ENCODE measurements at regions not wholly inside any gene's neighbourhood (a gene's known extent, or its start where the extent isn't known, plus 50 kb on each side); places are given as distances from the start of the nearest gene placed in this dataset.

- intact Hi-C loops (cut with micrococcal nuclease), result no loop called here
- H3K27ac Mint-ChIP-seq, result no peak overlapping the region
- H3K36me3 Mint-ChIP-seq, result no peaks in the 10 kb centered on the region
- Histone ChIP-seq H4K20me1 (ENCODE audit: insufficient read depth, low read length) (no peaks in the 10 kb centered on the region), H3K4me2 (replicated peaks; ENCODE audit: extremely low read depth, low read length, poor library complexity, severe bottlenecking) (no peak overlapping the region), H3K79me2 (ENCODE audit: insufficient read depth, low read length) (no peaks in the 10 kb centered on the region), H3K4me1 (ENCODE audit: control insufficient read depth in 1 of 2, insufficient read depth in 2 of 2, low read length in 2 of 2) (no peaks in the 10 kb centered on the region), H3K9ac (ENCODE audit: insufficient read depth, low read length, poor library complexity, severe bottlenecking) (no peak overlapping the region), H3K27me3 (ENCODE audit: control insufficient read depth in 2 of 2, insufficient read depth in 2 of 2, low read length in 2 of 2) (no peaks in the 10 kb centered on the region), H3K27ac (ENCODE audit: low read depth in 1 of 2, low read length in 2 of 2) (no peak overlapping the region), H2AFZ (ENCODE audit: insufficient read depth, low read depth, low read length, poor library complexity, severe bottlenecking) (no peak overlapping the region), H3K9me3 (replicated peaks in 1 of 2; ENCODE audit: control insufficient read depth in 1 of 2, insufficient read depth in 1 of 2, low read length in 2 of 2) (no peaks in the 10 kb centered on the region), H3K36me3 (replicated peaks in 1 of 2; ENCODE audit: control insufficient read depth in 1 of 2, insufficient read depth in 2 of 2, low read length in 2 of 2) (no peaks in the 10 kb centered on the region), H3K4me3 (replicated peaks in 1 of 3; ENCODE audit: low read depth in 2 of 3, low read length in 3 of 3) (no peak overlapping the region)
- H3K4me3 Mint-ChIP-seq, result no peak overlapping the region
- TF ChIP-seq, protein P1, sequence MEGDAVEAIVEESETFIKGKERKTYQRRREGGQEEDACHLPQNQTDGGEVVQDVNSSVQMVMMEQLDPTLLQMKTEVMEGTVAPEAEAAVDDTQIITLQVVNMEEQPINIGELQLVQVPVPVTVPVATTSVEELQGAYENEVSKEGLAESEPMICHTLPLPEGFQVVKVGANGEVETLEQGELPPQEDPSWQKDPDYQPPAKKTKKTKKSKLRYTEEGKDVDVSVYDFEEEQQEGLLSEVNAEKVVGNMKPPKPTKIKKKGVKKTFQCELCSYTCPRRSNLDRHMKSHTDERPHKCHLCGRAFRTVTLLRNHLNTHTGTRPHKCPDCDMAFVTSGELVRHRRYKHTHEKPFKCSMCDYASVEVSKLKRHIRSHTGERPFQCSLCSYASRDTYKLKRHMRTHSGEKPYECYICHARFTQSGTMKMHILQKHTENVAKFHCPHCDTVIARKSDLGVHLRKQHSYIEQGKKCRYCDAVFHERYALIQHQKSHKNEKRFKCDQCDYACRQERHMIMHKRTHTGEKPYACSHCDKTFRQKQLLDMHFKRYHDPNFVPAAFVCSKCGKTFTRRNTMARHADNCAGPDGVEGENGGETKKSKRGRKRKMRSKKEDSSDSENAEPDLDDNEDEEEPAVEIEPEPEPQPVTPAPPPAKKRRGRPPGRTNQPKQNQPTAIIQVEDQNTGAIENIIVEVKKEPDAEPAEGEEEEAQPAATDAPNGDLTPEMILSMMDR (IDR thresholded peaks at IDR 0.05), result no peak
- no peaks in the 10 kb centered on the region for H3K4me1 Mint-ChIP-seq
- H3K27me3 Mint-ChIP-seq (ENCODE audit: low read depth in 3 of 3), result peaks cover 6 to 14% (median 13%) of the 10 kb centered on the region in 3 donors
- DNase-seq, result no peak
- H3K9me3 Mint-ChIP-seq, result peaks cover 0 to 2% (median 0%) of the 10 kb centered on the region in 7 donors
These were observed 513.2 kb upstream of the SULF2 start for GRCh38 chr20:48298433-48298832.

GRCh38 chr20:48295966-48296421 lies 510.7 kb upstream of the SULF2 start:
- Mint-ChIP-seq H3K36me3 (no peaks in the 10 kb centered on the region), H3K27me3 (ENCODE audit: low read depth in 3 of 3) (peaks cover 6 to 21% (median 10%) of the 10 kb centered on the region in 3 donors), H3K9me3 (peaks cover 0 to 2% (median 0%) of the 10 kb centered on the region in 7 donors), H3K4me3 (no peak overlapping the region), H3K27ac (no peak overlapping the region), H3K4me1 (no peaks in the 10 kb centered on the region)
- H3K36me3 ChIP-seq (replicated peaks in 1 of 2; ENCODE audit: control insufficient read depth in 1 of 2, insufficient read depth in 2 of 2, low read length in 2 of 2), result no peaks in the 10 kb centered on the region
- no peaks in the 10 kb centered on the region for H3K79me2 ChIP-seq (ENCODE audit: insufficient read depth, low read length)
- H3K4me1 ChIP-seq (ENCODE audit: control insufficient read depth in 1 of 2, insufficient read depth in 2 of 2, low read length in 2 of 2), result no peaks in the 10 kb centered on the region
- no peaks in the 10 kb centered on the region for H4K20me1 ChIP-seq (ENCODE audit: insufficient read depth, low read length)
- intact Hi-C loops (cut with micrococcal nuclease), result no loop called here
- no peaks in the 10 kb centered on the region for H3K27me3 ChIP-seq (ENCODE audit: control insufficient read depth in 2 of 2, insufficient read depth in 2 of 2, low read length in 2 of 2)
- TF ChIP-seq, protein P1 (IDR thresholded peaks at IDR 0.05), result no peak
- no peak overlapping the region for H3K4me3 ChIP-seq (replicated peaks in 1 of 3; ENCODE audit: low read depth in 2 of 3, low read length in 3 of 3)
- WGBS (ENCODE audit: insufficient coverage), result 75% methylated on average over 5 of the region's 6 CpGs
- no peaks in the 10 kb centered on the region for H3K9me3 ChIP-seq (replicated peaks in 1 of 2; ENCODE audit: control insufficient read depth in 1 of 2, insufficient read depth in 1 of 2, low read length in 2 of 2)
- DNase-seq, result no peak
- no peak overlapping the region for H3K27ac ChIP-seq (ENCODE audit: low read depth in 1 of 2, low read length in 2 of 2)
- H3K9ac ChIP-seq (ENCODE audit: insufficient read depth, low read length, poor library complexity, severe bottlenecking), result no peak overlapping the region
- no peak overlapping the region for H3K4me2 ChIP-seq (replicated peaks; ENCODE audit: extremely low read depth, low read length, poor library complexity, severe bottlenecking)
- H2AFZ ChIP-seq (ENCODE audit: insufficient read depth, low read depth, low read length, poor library complexity, severe bottlenecking), result no peak overlapping the region

Measured in CD14-positive monocyte (primary cell).